Pancreas (tissue), 10 donors: ENCODE measurements at regions not wholly inside any gene's neighbourhood (a gene's known extent, or its start where the extent isn't known, plus 50 kb on each side); places are given as distances from the start of the nearest gene placed in this dataset.

ENCODE experiments used
- ATAC-seq, 4 donors: fragments of 200-7000 bp; cut with Tn5 transposase; one replicate each; pipeline versions ENCODE4 v1.8.0 to v1.9.1; 2020; ENCODE audit warnings: mild to moderate bottlenecking in 4 of 4, moderate library complexity in 4 of 4
- DNase-seq, 6 donors: peaks; one replicate each; pipeline ENCODE4 v3.0.0-alpha.2; 2020
- FAIRE-seq: peaks from 2 replicates; lab custom pipeline; 2012; peaks lifted over from hg19 to GRCh38; lab: Jason Lieb, UNC
- H3K27ac ChIP-seq, 4 donors: fragments of 200-600 bp; sonication (generic); 1 replicate in 3 of 4; 2 replicates in 1 of 4; pipeline versions ENCODE4 v1.5.0 to v1.8.0; 2020
- H3K27me3 ChIP-seq, 4 donors: fragments of 200-600 bp; one replicate each; pipeline ENCODE4 v1.8.0; 2021
- H3K36me3 ChIP-seq, 3 donors: fragments of 200-600 bp; sonication (generic) in 1 of 3; one replicate each; pipeline versions ENCODE4 v1.5.0 to v1.8.0; 2020 to 2021
- H3K4me1 ChIP-seq, 3 donors: fragments of 200-600 bp; one replicate each; pipeline ENCODE4 v1.8.0; 2021
- H3K4me3 ChIP-seq, 4 donors: fragments of 200-600 bp; sonication (generic) in 2 of 4; one replicate each; pipeline versions ENCODE4 v1.5.0 to v1.8.0; 2020 to 2021
- H3K9me3 ChIP-seq, 4 donors: fragments of 200-600 bp; one replicate each; pipeline ENCODE4 v1.8.0; 2021
- WGBS, 2 donors: extraction: QIAGEN DNeasy Blood & Tissue Kit; methylation state at CpG; one replicate each; pipeline ENCODE4 v1.1.7; 2013; 5-methylcytosine and 5-hydroxymethylcytosine counted together
- intact Hi-C, 3 donors: fragments of 100-400 bp; cut with DNase I; formaldehyde crosslinking; loops; one replicate each; pipeline versions ENCODE4 v1.11.1 to v1.14.2; 2022
- TF ChIP-seq, protein P1 (sequence below), 4 donors: fragments of 200-600 bp; sonication (generic) in 3 of 4; IDR thresholded peaks; one replicate each; pipeline versions ENCODE4 v1.5.0 to v1.8.0; 2021; ENCODE audit warnings: antibody characterized with exemption in 4 of 4
- donor health status: healthy with polysubstance abuse.
- donor health status: DM: no; HTN: no; CAD: no; lungs with moderate emphysema.
- donor health status: DM: no; HTN: no; CAD: no.
- donor health status: control.
- donor health status: control.
- donor health status: Bipolar disorder and iron deficiency.
- donor health status: DM: yes; HTN: yes; CAD: no.
- donor health status: DM: no; HTN: no; CAD: no.
- donor health status: DM: no; HTN: no; CAD: no.
- donor health status: DM: yes; HTN: yes; CAD: no.

DNA sequence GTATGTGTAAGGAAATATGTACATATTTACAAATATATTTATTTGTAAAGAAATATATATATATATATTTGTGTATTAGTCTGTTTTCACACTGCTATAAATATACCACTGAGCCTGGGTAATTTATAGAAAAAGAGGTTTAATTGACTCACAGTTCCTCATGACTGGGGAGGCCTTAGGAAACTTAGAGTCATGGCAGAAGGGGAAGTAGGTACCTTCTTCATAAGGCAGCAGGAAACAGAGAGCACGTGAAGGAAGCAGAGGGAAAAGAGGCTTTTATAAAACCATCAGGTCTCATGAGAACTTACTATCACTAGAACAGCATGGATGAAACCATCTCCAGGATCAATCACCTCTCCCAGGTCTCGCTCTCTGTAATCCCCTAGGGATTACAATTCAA is 644.5 kb upstream of the HS3ST5 start:
- no peak for ATAC-seq
- Histone ChIP-seq H3K27me3 (no peaks in the 10 kb centered on the region), H3K4me1 (no peaks in the 10 kb centered on the region), H3K36me3 (no peaks in the 10 kb centered on the region), H3K9me3 (no peaks in the 10 kb centered on the region), H3K27ac (no peak overlapping the region), H3K4me3 (no peak overlapping the region)
- intact Hi-C loops = no loop called here
- no peak for DNase-seq
- WGBS, 2 donors = 75 to 92% methylated on average over 2 of the region's 2 CpGs
- TF ChIP-seq, protein P1, sequence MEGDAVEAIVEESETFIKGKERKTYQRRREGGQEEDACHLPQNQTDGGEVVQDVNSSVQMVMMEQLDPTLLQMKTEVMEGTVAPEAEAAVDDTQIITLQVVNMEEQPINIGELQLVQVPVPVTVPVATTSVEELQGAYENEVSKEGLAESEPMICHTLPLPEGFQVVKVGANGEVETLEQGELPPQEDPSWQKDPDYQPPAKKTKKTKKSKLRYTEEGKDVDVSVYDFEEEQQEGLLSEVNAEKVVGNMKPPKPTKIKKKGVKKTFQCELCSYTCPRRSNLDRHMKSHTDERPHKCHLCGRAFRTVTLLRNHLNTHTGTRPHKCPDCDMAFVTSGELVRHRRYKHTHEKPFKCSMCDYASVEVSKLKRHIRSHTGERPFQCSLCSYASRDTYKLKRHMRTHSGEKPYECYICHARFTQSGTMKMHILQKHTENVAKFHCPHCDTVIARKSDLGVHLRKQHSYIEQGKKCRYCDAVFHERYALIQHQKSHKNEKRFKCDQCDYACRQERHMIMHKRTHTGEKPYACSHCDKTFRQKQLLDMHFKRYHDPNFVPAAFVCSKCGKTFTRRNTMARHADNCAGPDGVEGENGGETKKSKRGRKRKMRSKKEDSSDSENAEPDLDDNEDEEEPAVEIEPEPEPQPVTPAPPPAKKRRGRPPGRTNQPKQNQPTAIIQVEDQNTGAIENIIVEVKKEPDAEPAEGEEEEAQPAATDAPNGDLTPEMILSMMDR (IDR thresholded peaks at IDR 0.05) = no peak
- no peak for FAIRE-seq

DNA sequence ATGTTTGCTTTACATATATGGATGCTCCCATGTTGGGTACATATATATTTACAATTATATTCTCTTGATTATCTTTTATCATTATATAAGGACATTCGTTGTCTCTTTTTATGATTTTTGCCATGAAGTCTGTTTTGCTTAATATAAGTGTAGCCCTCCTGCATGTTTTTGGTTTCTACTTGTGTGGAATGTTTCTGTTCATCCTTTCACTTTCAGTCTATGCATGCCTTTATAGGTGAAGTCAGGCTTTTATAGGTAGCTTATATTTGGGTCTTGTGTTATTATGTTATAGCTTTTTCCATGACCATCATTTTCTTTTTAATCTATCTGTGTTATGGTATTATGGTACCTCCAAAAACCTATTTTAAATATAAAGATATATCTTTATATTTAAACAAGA is 612.5 kb upstream of the HS3ST5 start:
- Histone ChIP-seq H3K9me3 (no peaks in the 10 kb centered on the region), H3K27ac (no peak overlapping the region), H3K4me3 (no peak overlapping the region), H3K4me1 (no peaks in the 10 kb centered on the region), H3K27me3 (no peaks in the 10 kb centered on the region), H3K36me3 (no peaks in the 10 kb centered on the region)
- 4 to 82% methylated on average over 1 of the region's 1 CpG for WGBS, 2 donors
- FAIRE-seq (no peak), DNase-seq (no peak), ATAC-seq (no peak)
- TF ChIP-seq, protein P1 (IDR thresholded peaks at IDR 0.05) = no peak
- intact Hi-C loops = no loop called here

DNA sequence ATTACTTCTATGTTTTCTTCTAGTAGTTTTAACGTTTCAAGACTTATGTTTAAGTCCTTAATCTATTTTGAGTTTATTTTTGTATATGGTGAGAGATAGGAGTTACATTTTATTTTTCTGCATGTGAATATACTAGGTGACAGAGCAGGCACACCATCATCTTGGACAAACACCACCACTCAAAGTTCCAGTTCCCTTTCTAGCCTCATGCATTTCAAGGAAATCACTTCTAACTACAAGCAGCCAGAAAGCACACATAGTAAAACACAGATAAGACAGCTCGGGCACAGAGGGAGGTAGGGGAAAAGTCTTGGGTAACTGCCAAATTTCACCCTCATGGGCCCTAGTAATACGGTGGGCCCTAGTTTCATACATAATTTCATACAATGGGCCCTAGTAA is 609.4 kb upstream of the HS3ST5 start:
- no peaks in the 10 kb centered on the region for H3K27me3 ChIP-seq
- H3K36me3 ChIP-seq = no peaks in the 10 kb centered on the region
- intact Hi-C loops = no loop called here
- no peaks in the 10 kb centered on the region for H3K9me3 ChIP-seq
- no peak for DNase-seq
- no peak overlapping the region for H3K27ac ChIP-seq
- no peak overlapping the region for H3K4me3 ChIP-seq
- no peak for ATAC-seq
- TF ChIP-seq, protein P1 (IDR thresholded peaks at IDR 0.05) = no peak
- WGBS, 2 donors = 46 to 53% methylated on average over 3 of the region's 3 CpGs
- H3K4me1 ChIP-seq = no peaks in the 10 kb centered on the region
- FAIRE-seq = no peak

DNA sequence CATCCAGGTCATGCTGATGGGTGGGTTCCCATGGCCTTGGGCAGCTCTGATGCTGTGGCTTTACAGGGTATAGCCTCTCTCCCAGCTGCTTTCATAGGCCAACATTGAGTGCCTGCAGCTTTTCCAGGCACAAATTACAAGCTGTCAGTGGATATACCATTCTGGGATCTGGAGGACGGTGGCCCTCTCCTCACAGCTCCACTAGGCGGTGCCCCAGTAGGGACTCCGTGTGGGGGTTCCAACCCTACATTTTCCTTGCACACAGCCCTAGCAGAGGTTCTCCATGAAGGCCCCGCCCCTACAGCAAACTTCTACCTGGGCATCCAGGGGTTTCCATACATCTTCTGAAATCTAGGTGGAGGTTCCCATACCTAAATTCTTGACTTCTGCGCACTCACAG is 602.6 kb upstream of the HS3ST5 start:
- no peak overlapping the region for H3K27ac ChIP-seq
- no peaks in the 10 kb centered on the region for H3K4me1 ChIP-seq
- H3K9me3 ChIP-seq = no peaks in the 10 kb centered on the region
- no peak for ATAC-seq
- 77 to 86% methylated on average over 5 of the region's 5 CpGs for WGBS, 2 donors
- no peak for FAIRE-seq
- TF ChIP-seq, protein P1 (IDR thresholded peaks at IDR 0.05) = no peak
- DNase-seq = no peak
- H3K4me3 ChIP-seq = no peak overlapping the region
- H3K36me3 ChIP-seq = no peaks in the 10 kb centered on the region
- intact Hi-C loops = no loop called here
- H3K27me3 ChIP-seq = no peaks in the 10 kb centered on the region

DNA sequence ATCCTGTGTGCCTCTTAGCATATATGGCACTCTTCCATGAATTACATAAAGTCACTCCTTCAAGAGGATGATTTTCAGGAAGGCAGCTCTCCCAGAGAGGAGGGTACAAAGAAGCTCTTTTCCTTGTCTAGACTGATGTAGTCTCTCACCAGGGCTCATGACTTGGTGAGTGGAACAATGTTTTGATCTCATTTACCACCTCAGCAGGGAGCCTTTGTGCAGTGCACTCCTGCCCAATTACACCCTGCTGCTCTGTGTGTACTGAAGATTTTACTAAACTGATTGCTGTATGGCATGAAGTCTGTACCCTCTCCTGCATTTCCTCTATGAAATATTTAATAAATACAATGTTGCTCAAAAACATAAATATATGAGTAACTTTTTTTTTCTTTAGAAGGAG is 598.3 kb upstream of the HS3ST5 start:
- TF ChIP-seq, protein P1 (IDR thresholded peaks at IDR 0.05) = no peak
- intact Hi-C loops = no loop called here
- ATAC-seq (no peak), FAIRE-seq (no peak), DNase-seq (no peak)
- no peak overlapping the region for H3K4me3 ChIP-seq
- no peak overlapping the region for H3K27ac ChIP-seq
- no peaks in the 10 kb centered on the region for H3K9me3 ChIP-seq
- no peaks in the 10 kb centered on the region for H3K36me3 ChIP-seq
- no peaks in the 10 kb centered on the region for H3K4me1 ChIP-seq
- H3K27me3 ChIP-seq = no peaks in the 10 kb centered on the region
